Stomach (tissue), 8 donors: ENCODE measurements at regions not wholly inside any gene's neighbourhood (a gene's known extent, or its start where the extent isn't known, plus 50 kb on each side); places are given as distances from the start of the nearest gene placed in this dataset.

Experiments used
- DNase-seq, 2 donors: peaks; one replicate each; pipeline versions ENCODE4 v3.0.0 to v3.0.0-alpha.2; 2013 to 2019
- H3K27ac ChIP-seq, 5 donors: fragments of 200-600 bp in 4 of 5; sonication (generic) in 4 of 5; one replicate each; pipeline ENCODE4 v1.5.1; 2013 to 2019; ENCODE audit warnings: mild to moderate bottlenecking in 1 of 5, moderate library complexity in 1 of 5
- H3K27me3 ChIP-seq, 3 donors: fragments of 200-600 bp; sonication (generic); one replicate each; pipeline ENCODE4 v1.5.1; 2017 to 2019; ENCODE audit warnings: mixed run types in 1 of 3
- H3K36me3 ChIP-seq, 4 donors: fragments of 200-600 bp; sonication (generic); 1 replicate in 3 of 4; 2 replicates in 1 of 4; pipeline ENCODE4 v1.5.1; 2016 to 2019
- H3K4me1 ChIP-seq, 4 donors: fragments of 200-600 bp; sonication (generic); one replicate each; pipeline ENCODE4 v1.5.1; 2016 to 2019
- H3K4me3 ChIP-seq, 4 donors: fragments of 200-600 bp; sonication (generic) in 3 of 4; one replicate each; pipeline ENCODE4 v1.5.1; 2016 to 2019; ENCODE audit warnings: mild to moderate bottlenecking in 1 of 4
- H3K9me3 ChIP-seq, 4 donors: fragments of 200-600 bp; sonication (generic); one replicate each; pipeline ENCODE4 v1.5.1; 2016 to 2019
- CTCF ChIP-seq, 7 experiments: fragments of 450-650 bp in 4 of 7; fragments of 200-600 bp in 3 of 7; sonication (generic) in 3 of 7; IDR thresholded peaks; one replicate each; pipeline ENCODE4 v1.5.1; 2016 to 2019; ENCODE audit warnings: antibody characterized with exemption in 7 of 7, control low read depth in 2 of 7, mild to moderate bottlenecking in 1 of 7
- EP300 ChIP-seq: sonication (generic); formaldehyde crosslinking; IDR thresholded peaks from one replicate; pipeline ENCODE4 v1.6.1; 2017; ENCODE audit warnings: antibody characterized with exemption
- POLR2A ChIP-seq, 4 donors: fragments of 450-650 bp; IDR thresholded peaks; one replicate each; pipeline ENCODE4 v1.6.1; 2016; ENCODE audit warnings: antibody characterized with exemption in 4 of 4, control low read depth in 2 of 4, mild to moderate bottlenecking in 1 of 4, moderate library complexity in 1 of 4
- POLR2AphosphoS5 ChIP-seq, 3 donors: sonication (generic); formaldehyde crosslinking; IDR thresholded peaks; one replicate each; pipeline ENCODE4 v1.6.1; 2016; ENCODE audit warnings: antibody characterized with exemption in 3 of 3
- WGBS, 5 donors: extraction: QIAGEN DNeasy Blood & Tissue Kit in 3 of 5; methylation state at CpG; one replicate each; pipeline versions ENCODE4 v1.1.5 to v1.1.7; 2013 to 2018; 5-methylcytosine and 5-hydroxymethylcytosine counted together
- intact Hi-C: fragments of 100-400 bp; cut with DNase I; formaldehyde crosslinking; loops from one replicate; pipeline ENCODE4 v1.15.1; 2023; ENCODE audit warnings: low total_unique reads
- donor health status: healthy with polysubstance abuse.
- donor health status: Bipolar disorder and iron deficiency.
- donor health status: healthy.

DNA sequence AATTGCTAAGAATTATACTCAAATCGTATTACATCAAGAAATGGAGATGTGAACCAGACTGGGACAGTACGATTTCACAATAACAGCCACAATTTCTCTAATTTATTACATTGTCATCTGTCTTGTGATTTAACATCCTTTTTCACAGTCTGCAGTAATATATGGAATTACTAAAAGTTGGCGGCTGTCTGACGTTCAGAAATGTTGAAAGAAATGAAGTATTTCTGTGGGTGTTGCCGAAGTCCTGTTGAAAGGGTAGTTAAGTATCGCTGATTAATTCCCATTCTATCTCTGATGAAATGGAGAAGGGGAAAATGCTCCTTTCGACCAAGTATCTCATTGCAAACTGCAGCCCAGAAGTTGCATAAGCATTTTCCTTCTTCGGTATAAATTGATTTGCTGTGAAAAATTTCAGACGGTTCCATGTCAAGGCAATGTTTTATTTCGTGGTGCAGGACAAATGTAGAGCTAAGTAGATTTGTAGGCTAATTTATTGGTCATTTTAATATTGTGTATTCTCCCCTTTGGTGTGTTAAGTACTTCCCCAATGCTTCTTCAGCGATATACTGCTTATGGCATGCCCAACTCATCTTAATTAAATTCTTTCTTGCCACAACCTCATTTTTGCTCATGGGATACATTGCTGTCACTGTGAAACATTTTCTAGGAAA lies 775.2 kb upstream of the RBFOX1 start:
- no peak for DNase-seq
- no peak for TF ChIP-seq POLR2A (IDR thresholded peaks at IDR 0.05)
- TF ChIP-seq POLR2AphosphoS5 (IDR thresholded peaks at IDR 0.05) = no peak
- no peak for TF ChIP-seq EP300
- TF ChIP-seq CTCF (IDR thresholded peaks at IDR 0.05) = no peak
- Histone ChIP-seq H3K9me3 (peaks cover 0 to 7% (median 0%) of the 10 kb centered on the region in 4 donors), H3K4me3 (no peak overlapping the region), H3K27ac (no peak overlapping the region), H3K36me3 (no peaks in the 10 kb centered on the region), H3K27me3 (no peaks in the 10 kb centered on the region), H3K4me1 (no peaks in the 10 kb centered on the region)
- intact Hi-C loops = no loop called here
- WGBS, 5 donors = 58 to 73% (median 67%) methylated on average over 11 of the region's 11 CpGs

GRCh38 chr16:6549415-6549814 lies 783.2 kb upstream of the RBFOX1 start:
- TF ChIP-seq POLR2AphosphoS5 (IDR thresholded peaks at IDR 0.05) (no peak), CTCF (IDR thresholded peaks at IDR 0.05) (no peak), EP300 (no peak), POLR2A (IDR thresholded peaks at IDR 0.05) (no peak)
- intact Hi-C loops = no loop called here

GRCh38 chr16:6548507-6548906 lies 784.1 kb upstream of the RBFOX1 start:
- Histone ChIP-seq H3K4me1 (no peaks in the 10 kb centered on the region), H3K36me3 (no peaks in the 10 kb centered on the region), H3K27ac (no peak overlapping the region), H3K27me3 (no peaks in the 10 kb centered on the region), H3K9me3 (peaks cover 0 to 6% (median 0%) of the 10 kb centered on the region in 4 donors), H3K4me3 (no peak overlapping the region)
- WGBS, 5 donors = 88 to 92% (median 90%) methylated on average over 11 of the region's 11 CpGs
- no peak for DNase-seq
- TF ChIP-seq CTCF (IDR thresholded peaks at IDR 0.05) = no peak
- no peak for TF ChIP-seq EP300
- no peak for TF ChIP-seq POLR2AphosphoS5 (IDR thresholded peaks at IDR 0.05)
- TF ChIP-seq POLR2A (IDR thresholded peaks at IDR 0.05) = no peak
- intact Hi-C loops = no loop called here

More at GRCh38 chr16:6549415-6549814, 783.2 kb upstream of the RBFOX1 start:
- Histone ChIP-seq H3K9me3 (peaks cover 0 to 7% (median 0%) of the 10 kb centered on the region in 4 donors), H3K27ac (no peak overlapping the region), H3K27me3 (no peaks in the 10 kb centered on the region), H3K4me3 (no peak overlapping the region), H3K4me1 (no peaks in the 10 kb centered on the region), H3K36me3 (no peaks in the 10 kb centered on the region)
- no peak for DNase-seq
- 56 to 75% (median 68%) methylated on average over 1 of the region's 1 CpG for WGBS, 5 donors

- 46 to 52% (median 50%) methylated on average over 3 of the region's 3 CpGs for WGBS, 5 donors
- H3K9me3 ChIP-seq = peaks cover 0 to 3% (median 0%) of the 10 kb centered on the region in 4 donors
- no peaks in the 10 kb centered on the region for H3K27me3 ChIP-seq
- H3K4me1 ChIP-seq = no peaks in the 10 kb centered on the region
- no peak overlapping the region for H3K27ac ChIP-seq
- no peaks in the 10 kb centered on the region for H3K36me3 ChIP-seq
- TF ChIP-seq POLR2A (IDR thresholded peaks at IDR 0.05) (no peak), EP300 (no peak), POLR2AphosphoS5 (IDR thresholded peaks at IDR 0.05) (no peak), CTCF (IDR thresholded peaks at IDR 0.05) (no peak)
- DNase-seq = no peak
- intact Hi-C loops = no loop called here
- H3K4me3 ChIP-seq = no peak overlapping the region
Measured at GRCh38 chr16:6547131-6547530, 785.5 kb upstream of the RBFOX1 start.
